GM12878 (cell line): ENCODE measurements at regions not wholly inside any gene's neighbourhood (a gene's known extent, or its start where the extent isn't known, plus 50 kb on each side); places are given as distances from the start of the nearest gene placed in this dataset.

ENCODE experiments used
- ATAC-seq: fragments of 200-7000 bp; cut with Tn5 transposase; 3 replicates; pipeline ENCODE4 v1.9.1; 2020; ENCODE audit warnings: mild to moderate bottlenecking, moderate library complexity
- BruUV-seq: library from RNA; stranded (reverse); fragments of 400-500 nt; replicated peaks from 2 replicates; lab custom pipeline; 2021; lab: Mats Ljungman, UMichigan
- CTCF ChIA-PET: fragments of 300-600 bp; sonication (Branson Sonifier 250); formaldehyde crosslinking; extraction: SDS; loops from one replicate; lab custom pipeline; 2021; ENCODE audit warnings: inconsistent platforms; lab: Yijun Ruan, JAX
- POLR2A ChIA-PET: fragments of 350-600 bp; formaldehyde crosslinking; extraction: SDS; loops from one replicate; lab custom pipeline; 2021; ENCODE audit warnings: inconsistent platforms; lab: Charles Lee
- RAD21 ChIA-PET: fragments of 300-600 bp; sonication (Branson Sonifier 250); formaldehyde crosslinking; loops from one replicate; lab custom pipeline; 2023; ENCODE audit warnings: antibody characterized with exemption; ENCODE audit not compliant: unreplicated experiment; lab: Charles Lee
- SMC1A ChIA-PET: fragments of 300-600 bp; sonication (Branson Sonifier 250); formaldehyde crosslinking; loops from one replicate; lab custom pipeline; 2023; ENCODE audit not compliant: unreplicated experiment, uncharacterized antibody; lab: Charles Lee
- DNase-seq: peaks from one replicate; pipeline ENCODE4 v3.0.0-alpha.2; 2011; ENCODE audit warnings: low read depth, low spot score
- FAIRE-seq: peaks from 3 replicates; lab custom pipeline; 2011; peaks lifted over from hg19 to GRCh38; lab: Jason Lieb, UNC
- H2AFZ ChIP-seq: 2 replicates; pipeline ENCODE4 v1.6.0; 2011; ENCODE audit warnings: low read depth, low read length, control low read depth; ENCODE audit not compliant: control insufficient read depth
- H3K27ac ChIP-seq: 2 replicates; pipeline ENCODE4 v1.5.1; 2011; ENCODE audit warnings: control low read depth; ENCODE audit not compliant: control insufficient read depth, insufficient read depth
- H3K27me3 ChIP-seq, 2 experiments: replicated peaks in 1 of 2; 2 replicates each; pipeline versions ENCODE4 v1.6.0 to v1.6.1; 2011; ENCODE audit warnings: low read length in 1 of 2; ENCODE audit not compliant: control insufficient read depth in 2 of 2, insufficient read depth in 2 of 2
- H3K36me3 ChIP-seq, 2 experiments: 2 replicates each; pipeline ENCODE4 v1.5.1; 2011; ENCODE audit warnings: low read length in 1 of 2; ENCODE audit not compliant: control insufficient read depth in 2 of 2, insufficient read depth in 2 of 2
- H3K4me1 ChIP-seq: 2 replicates; pipeline ENCODE4 v1.6.1; 2011; ENCODE audit warnings: mild to moderate bottlenecking, low read length, moderate library complexity, mixed read lengths; ENCODE audit not compliant: control insufficient read depth, insufficient read depth
- H3K4me2 ChIP-seq: 2 replicates; pipeline ENCODE4 v1.6.0; 2011; ENCODE audit warnings: control low read depth; ENCODE audit not compliant: control insufficient read depth, insufficient read depth
- H3K4me3 ChIP-seq: fragments of 200-600 bp; sonication (generic); 2 replicates; pipeline ENCODE4 v1.5.1; 2016
- H3K79me2 ChIP-seq: 2 replicates; pipeline ENCODE4 v1.6.0; 2011; ENCODE audit warnings: low read length; ENCODE audit not compliant: control insufficient read depth, insufficient read depth
- H3K9ac ChIP-seq: 2 replicates; pipeline ENCODE4 v1.8.0; 2011; ENCODE audit warnings: low read length, control low read depth, mixed read lengths; ENCODE audit not compliant: control insufficient read depth, insufficient read depth
- H3K9me3 ChIP-seq: replicated peaks from 3 replicates; pipeline ENCODE4 v1.5.1; 2011; ENCODE audit warnings: mild to moderate bottlenecking, low read length; ENCODE audit not compliant: control insufficient read depth, insufficient read depth
- H4K20me1 ChIP-seq: 2 replicates; pipeline ENCODE4 v1.6.0; 2011; ENCODE audit not compliant: control insufficient read depth, insufficient read depth
- CBFB ChIP-seq: IDR thresholded peaks from 2 replicates; pipeline ENCODE4 v1.6.1; 2016; ENCODE audit warnings: antibody characterized with exemption, low read depth
- E4F1 ChIP-seq: fragments of 450-650 bp; IDR thresholded peaks from 2 replicates; pipeline ENCODE4 v1.6.1; 2018; ENCODE audit warnings: borderline replicate concordance, mild to moderate bottlenecking; ENCODE audit not compliant: partially characterized antibody
- IKZF2 ChIP-seq, 2 experiments: fragments of 450-650 bp; IDR thresholded peaks; 2 replicates each; pipeline ENCODE4 v1.6.1; 2017; ENCODE audit warnings: mild to moderate bottlenecking in 2 of 2, moderate library complexity in 2 of 2
- NR2C1 ChIP-seq: fragments of 450-650 bp; IDR thresholded peaks from 2 replicates; pipeline ENCODE4 v1.6.1; 2017; ENCODE audit warnings: antibody characterized with exemption, mild to moderate bottlenecking, moderate library complexity
- NR2F1 ChIP-seq: fragments of 450-650 bp; conservative IDR thresholded peaks from 2 replicates; pipeline ENCODE4 v1.6.1; 2017; ENCODE audit warnings: mild to moderate bottlenecking
- POLR2AphosphoS5 ChIP-seq: IDR thresholded peaks from 2 replicates; pipeline ENCODE4 v1.6.1; 2011; ENCODE audit warnings: mild to moderate bottlenecking, low read length, inconsistent platforms
- POU2F2 ChIP-seq: IDR thresholded peaks from 3 replicates; pipeline ENCODE4 v1.6.1; 2011; ENCODE audit warnings: low read depth, mild to moderate bottlenecking, low read length, borderline replicate concordance
- SIX5 ChIP-seq: IDR thresholded peaks from 2 replicates; pipeline ENCODE4 v1.6.1; 2011; ENCODE audit warnings: mild to moderate bottlenecking, low read depth, low read length, moderate library complexity; ENCODE audit not compliant: severe bottlenecking
- TAF1 ChIP-seq: IDR thresholded peaks from 2 replicates; pipeline ENCODE4 v1.6.1; 2011; ENCODE audit warnings: mild to moderate bottlenecking, low read depth, low read length, borderline replicate concordance
- ZNF274 ChIP-seq: IDR thresholded peaks from one replicate; pipeline ENCODE4 v1.8.0; 2011; ENCODE audit not compliant: insufficient read length, insufficient read depth
- ZNF622 ChIP-seq: fragments of 450-650 bp; IDR thresholded peaks from 2 replicates; pipeline ENCODE4 v1.6.1; 2017; ENCODE audit warnings: mild to moderate bottlenecking, inconsistent platforms
- WGBS: methylation state at CpG from one replicate; pipeline ENCODE4 v1.1.6; 2016; ENCODE audit warnings: low lambda C conversion rate; ENCODE audit not compliant: insufficient replicate concordance, insufficient coverage; ENCODE audit errors: missing lambda C conversion rate; 5-methylcytosine and 5-hydroxymethylcytosine counted together
- in situ Hi-C: fragments of 300-500 bp; cut with MboI; formaldehyde crosslinking; loops from 9 replicates; pipeline ENCODE4 v1.14.3; 2018; ENCODE audit warnings: mixed read lengths
- intact Hi-C: fragments of 100-400 bp; cut with micrococcal nuclease; formaldehyde crosslinking; loops from one replicate; pipeline ENCODE4 v1.14.2; 2022; ENCODE audit not compliant: unreplicated experiment
- TF ChIP-seq, protein P1 (sequence below): fragments of 450-650 bp; formaldehyde crosslinking; IDR thresholded peaks from 2 replicates; pipeline ENCODE4 v1.4.0; 2020; ENCODE audit warnings: mild to moderate bottlenecking, moderate library complexity

- Histone ChIP-seq H3K9ac (no peak overlapping the region), H3K4me2 (no peak overlapping the region), H3K79me2 (no peaks in the 10 kb centered on the region), H3K4me3 (no peak overlapping the region), H3K27me3 (no peaks in the 10 kb centered on the region), H3K9me3 (no peaks in the 10 kb centered on the region; the same call in 2 of the 3 replicates), H3K36me3 (no peaks in the 10 kb centered on the region), H2AFZ (no peak overlapping the region)
- SMC1A ChIA-PET = interaction anchor here (0.7 to 1.7 kb wide), 3 partner anchors 20 to 148 kb away, joined by 3 to 5 read pairs (median 3); no protein-coding TSS in a partner anchor
- DNase-seq = no peak
- RAD21 ChIA-PET = no interaction called here
- in situ Hi-C loops (no loop called here), intact Hi-C loops (no loop called here)
- POLR2A ChIA-PET = no interaction called here
- ATAC-seq = no peak
- FAIRE-seq = no peak
- CTCF ChIA-PET = no interaction called here
- BruUV-seq = no TSS peak
- 51% methylated on average over 5 of the region's 5 CpGs for WGBS
- no peak for TF ChIP-seq SIX5
- no peak for TF ChIP-seq NR2C1
- TF ChIP-seq POLR2AphosphoS5 = no peak
- no peak for TF ChIP-seq ZNF622
- TF ChIP-seq POU2F2 = no peak
- no peak for TF ChIP-seq IKZF2 (IDR thresholded peaks at IDR 0.05)
- TF ChIP-seq ZNF274 = no peak
- TF ChIP-seq TAF1 = no peak
- no peak for TF ChIP-seq NR2F1
- TF ChIP-seq E4F1 = no peak
- TF ChIP-seq, protein P1, sequence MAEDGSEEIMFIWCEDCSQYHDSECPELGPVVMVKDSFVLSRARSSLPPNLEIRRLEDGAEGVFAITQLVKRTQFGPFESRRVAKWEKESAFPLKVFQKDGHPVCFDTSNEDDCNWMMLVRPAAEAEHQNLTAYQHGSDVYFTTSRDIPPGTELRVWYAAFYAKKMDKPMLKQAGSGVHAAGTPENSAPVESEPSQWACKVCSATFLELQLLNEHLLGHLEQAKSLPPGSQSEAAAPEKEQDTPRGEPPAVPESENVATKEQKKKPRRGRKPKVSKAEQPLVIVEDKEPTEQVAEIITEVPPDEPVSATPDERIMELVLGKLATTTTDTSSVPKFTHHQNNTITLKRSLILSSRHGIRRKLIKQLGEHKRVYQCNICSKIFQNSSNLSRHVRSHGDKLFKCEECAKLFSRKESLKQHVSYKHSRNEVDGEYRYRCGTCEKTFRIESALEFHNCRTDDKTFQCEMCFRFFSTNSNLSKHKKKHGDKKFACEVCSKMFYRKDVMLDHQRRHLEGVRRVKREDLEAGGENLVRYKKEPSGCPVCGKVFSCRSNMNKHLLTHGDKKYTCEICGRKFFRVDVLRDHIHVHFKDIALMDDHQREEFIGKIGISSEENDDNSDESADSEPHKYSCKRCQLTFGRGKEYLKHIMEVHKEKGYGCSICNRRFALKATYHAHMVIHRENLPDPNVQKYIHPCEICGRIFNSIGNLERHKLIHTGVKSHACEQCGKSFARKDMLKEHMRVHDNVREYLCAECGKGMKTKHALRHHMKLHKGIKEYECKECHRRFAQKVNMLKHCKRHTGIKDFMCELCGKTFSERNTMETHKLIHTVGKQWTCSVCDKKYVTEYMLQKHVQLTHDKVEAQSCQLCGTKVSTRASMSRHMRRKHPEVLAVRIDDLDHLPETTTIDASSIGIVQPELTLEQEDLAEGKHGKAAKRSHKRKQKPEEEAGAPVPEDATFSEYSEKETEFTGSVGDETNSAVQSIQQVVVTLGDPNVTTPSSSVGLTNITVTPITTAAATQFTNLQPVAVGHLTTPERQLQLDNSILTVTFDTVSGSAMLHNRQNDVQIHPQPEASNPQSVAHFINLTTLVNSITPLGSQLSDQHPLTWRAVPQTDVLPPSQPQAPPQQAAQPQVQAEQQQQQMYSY (CRISPR knock-in tag) = no peak
- no peak for TF ChIP-seq CBFB
- TF ChIP-seq, all 136 proteins: peak for 0
- no peaks in the 10 kb centered on the region for H3K4me1 ChIP-seq
- H4K20me1 ChIP-seq = no peaks in the 10 kb centered on the region
- no peak overlapping the region for H3K27ac ChIP-seq
Measured at GRCh38 chr13:22055259-22055658, 384.4 kb downstream of the FGF9 start.
